Activated T-cell treated with anti-CD3 and anti-CD28 coated beads, Interleukin-2, amount 50 U/mL, for 1 hour (primary cell): ENCODE measurements at regions not wholly inside any gene's neighbourhood (a gene's known extent, or its start where the extent isn't known, plus 50 kb on each side); places are given as distances from the start of the nearest gene placed in this dataset.

Experiments used
- DNase-seq: peaks from one replicate; pipeline ENCODE4 v3.0.0-alpha.2; 2020

- DNase-seq: no peak
These were observed 295.8 kb upstream of the PARD3B start for GRCh38 chr2:204249437-204249836.

GRCh38 chr2:204250692-204251091 is 294.6 kb upstream of the PARD3B start:
- no peak for DNase-seq

GRCh38 chr2:204251158-204251997 is 293.9 kb upstream of the PARD3B start:
- DNase-seq: no peak

- DNase-seq: no peak
These were observed 293.3 kb upstream of the PARD3B start for GRCh38 chr2:204251998-204252376.

GRCh38 chr2:204255071-204255470 is 290.2 kb upstream of the PARD3B start:
- no peak for DNase-seq

GRCh38 chr2:204255526-204255925 is 289.7 kb upstream of the PARD3B start:
- DNase-seq: no peak

- DNase-seq: no peak
These were observed 287.5 kb upstream of the PARD3B start for GRCh38 chr2:204257781-204258180.

- no peak for DNase-seq
These were observed 286.4 kb upstream of the PARD3B start for GRCh38 chr2:204258890-204259289.

GRCh38 chr2:204260162-204260877 is 285.0 kb upstream of the PARD3B start:
- peak; percentile 33 for DNase-seq

- no peak for DNase-seq
These were observed 284.4 kb upstream of the PARD3B start for GRCh38 chr2:204260901-204261300.

GRCh38 chr2:204261846-204262245 is 283.4 kb upstream of the PARD3B start:
- DNase-seq: no peak

GRCh38 chr2:204264085-204264553 is 281.2 kb upstream of the PARD3B start:
- DNase-seq: no peak

- no peak for DNase-seq
These were observed 280.6 kb upstream of the PARD3B start for GRCh38 chr2:204264621-204265140.

- no peak for DNase-seq
These were observed 279.5 kb upstream of the PARD3B start for GRCh38 chr2:204265681-204266181.

GRCh38 chr2:204268458-204268857 is 276.8 kb upstream of the PARD3B start:
- DNase-seq: no peak

GRCh38 chr2:204268971-204269370 is 276.3 kb upstream of the PARD3B start:
- DNase-seq: no peak

- DNase-seq: no peak
These were observed 273.2 kb upstream of the PARD3B start for GRCh38 chr2:204272089-204272488.

GRCh38 chr2:204272610-204273287 is 272.5 kb upstream of the PARD3B start:
- DNase-seq: no peak

GRCh38 chr2:204274429-204274828 is 270.8 kb upstream of the PARD3B start:
- no peak for DNase-seq

- DNase-seq: no peak
These were observed 270.3 kb upstream of the PARD3B start for GRCh38 chr2:204274991-204275390.

GRCh38 chr2:204277226-204277625 is 268.0 kb upstream of the PARD3B start:
- no peak for DNase-seq

- no peak for DNase-seq
These were observed 266.8 kb upstream of the PARD3B start for GRCh38 chr2:204278454-204278853.

- DNase-seq: no peak
These were observed 265.5 kb upstream of the PARD3B start for GRCh38 chr2:204279819-204280218.
